CD14-positive monocyte (primary cell): ENCODE measurements at regions not wholly inside any gene's neighbourhood (a gene's known extent, or its start where the extent isn't known, plus 50 kb on each side); places are given as distances from the start of the nearest gene placed in this dataset.

Source experiments
- DNase-seq, 3 donors: peaks; one replicate each; pipeline ENCODE4 v3.0.0-alpha.2; 2011 to 2022
- H2AFZ ChIP-seq: 2 replicates; pipeline ENCODE4 v1.6.0; 2012; ENCODE audit warnings: mild to moderate bottlenecking, low read depth, low read length, inconsistent platforms; ENCODE audit not compliant: insufficient read depth, poor library complexity, severe bottlenecking
- H3K27ac ChIP-seq, 2 donors: 1 replicate in 1 of 2; 2 replicates in 1 of 2; pipeline ENCODE4 v1.5.1; 2012 to 2013; ENCODE audit warnings: low read length in 2 of 2, control low read depth in 1 of 2, inconsistent platforms in 1 of 2, low read depth in 1 of 2, mild to moderate bottlenecking in 1 of 2
- H3K27me3 ChIP-seq, 2 donors: one replicate each; pipeline versions ENCODE4 v1.6.0 to v1.6.1; 2011 to 2013; ENCODE audit warnings: low read length in 2 of 2; ENCODE audit not compliant: control insufficient read depth in 2 of 2, insufficient read depth in 2 of 2
- H3K36me3 ChIP-seq, 2 donors: replicated peaks in 1 of 2; 1 replicate in 1 of 2; 2 replicates in 1 of 2; pipeline versions ENCODE4 v1.5.1 to v1.6.1; 2012 to 2013; ENCODE audit warnings: low read length in 2 of 2, control low read depth in 1 of 2, inconsistent platforms in 1 of 2, mild to moderate bottlenecking in 1 of 2; ENCODE audit not compliant: insufficient read depth in 2 of 2, control insufficient read depth in 1 of 2
- H3K4me1 ChIP-seq, 2 donors: 1 replicate in 1 of 2; 2 replicates in 1 of 2; pipeline versions ENCODE4 v1.5.1 to v1.6.1; 2012 to 2013; ENCODE audit warnings: low read length in 2 of 2, control low read depth in 1 of 2, inconsistent platforms in 1 of 2, mild to moderate bottlenecking in 1 of 2, moderate library complexity in 1 of 2; ENCODE audit not compliant: insufficient read depth in 2 of 2, control insufficient read depth in 1 of 2
- H3K4me2 ChIP-seq: replicated peaks from 2 replicates; pipeline ENCODE3; 2012; ENCODE audit warnings: low read length, moderate library complexity, mild to moderate bottlenecking; ENCODE audit not compliant: poor library complexity, severe bottlenecking; ENCODE audit errors: extremely low read depth
- H3K4me3 ChIP-seq, 3 experiments: fragments of 200-600 bp in 1 of 3; sonication (generic) in 1 of 3; replicated peaks in 1 of 3; 1 replicate in 2 of 3; 2 replicates in 1 of 3; pipeline ENCODE4 v1.5.1; 2011 to 2013; ENCODE audit warnings: low read length in 3 of 3, mild to moderate bottlenecking in 3 of 3, control low read depth in 2 of 3, low read depth in 2 of 3, inconsistent platforms in 1 of 3, moderate library complexity in 1 of 3
- H3K79me2 ChIP-seq: 2 replicates; pipeline ENCODE4 v1.6.0; 2012; ENCODE audit warnings: mild to moderate bottlenecking, control low read depth, inconsistent platforms, low read length, moderate library complexity; ENCODE audit not compliant: insufficient read depth
- H3K9ac ChIP-seq: 2 replicates; pipeline ENCODE4 v1.6.0; 2017; ENCODE audit warnings: low read length, mild to moderate bottlenecking; ENCODE audit not compliant: insufficient read depth, poor library complexity, severe bottlenecking
- H3K9me3 ChIP-seq, 2 donors: replicated peaks in 1 of 2; 1 replicate in 1 of 2; 2 replicates in 1 of 2; pipeline versions ENCODE4 v1.5.1 to v1.6.1; 2012 to 2013; ENCODE audit warnings: low read length in 2 of 2, control low read depth in 1 of 2; ENCODE audit not compliant: control insufficient read depth in 1 of 2, insufficient read depth in 1 of 2
- H4K20me1 ChIP-seq: 2 replicates; pipeline ENCODE4 v1.6.0; 2012; ENCODE audit warnings: mild to moderate bottlenecking, low read length, control low read depth, moderate library complexity; ENCODE audit not compliant: insufficient read depth
- H3K27ac Mint-ChIP-seq, 7 donors: one replicate each; pipeline ENCODE4 v1.8.0; 2020; ENCODE audit warnings: mild to moderate bottlenecking in 7 of 7, mixed read lengths in 7 of 7, moderate library complexity in 6 of 7, inconsistent platforms in 2 of 7
- H3K27me3 Mint-ChIP-seq, 3 donors: one replicate each; pipeline ENCODE4 v1.8.0; 2021 to 2022; ENCODE audit warnings: low read depth in 3 of 3, mild to moderate bottlenecking in 3 of 3, mixed read lengths in 3 of 3, moderate library complexity in 3 of 3, inconsistent platforms in 1 of 3
- H3K36me3 Mint-ChIP-seq, 2 donors: one replicate each; pipeline ENCODE4 v1.8.0; 2020; ENCODE audit warnings: mixed read lengths in 2 of 2, inconsistent platforms in 1 of 2, mild to moderate bottlenecking in 1 of 2
- H3K4me1 Mint-ChIP-seq: one replicate; pipeline ENCODE4 v1.8.0; 2020; ENCODE audit warnings: mild to moderate bottlenecking, mixed read lengths
- H3K4me3 Mint-ChIP-seq, 2 donors: one replicate each; pipeline ENCODE4 v1.8.0; 2020; ENCODE audit warnings: mild to moderate bottlenecking in 2 of 2, mixed read lengths in 2 of 2, moderate library complexity in 1 of 2
- H3K9me3 Mint-ChIP-seq, 7 donors: one replicate each; pipeline ENCODE4 v1.8.0; 2020 to 2022; ENCODE audit warnings: mixed read lengths in 7 of 7, mild to moderate bottlenecking in 6 of 7, moderate library complexity in 6 of 7, inconsistent platforms in 2 of 7
- CTCF ChIP-seq: fragments of 200-600 bp; IDR thresholded peaks from one replicate; pipeline ENCODE4 v1.8.0; 2022; ENCODE audit warnings: antibody characterized with exemption, mild to moderate bottlenecking
- WGBS: methylation state at CpG from one replicate; pipeline ENCODE4 v1.1.5; 2013; ENCODE audit warnings: missing lambda C conversion rate; ENCODE audit not compliant: insufficient coverage; 5-methylcytosine and 5-hydroxymethylcytosine counted together
- intact Hi-C, 2 donors: fragments of 100-400 bp; cut with micrococcal nuclease; formaldehyde crosslinking; loops; one replicate each; pipeline versions ENCODE4 v1.15.0 to v1.15.1; 2023

DNA sequence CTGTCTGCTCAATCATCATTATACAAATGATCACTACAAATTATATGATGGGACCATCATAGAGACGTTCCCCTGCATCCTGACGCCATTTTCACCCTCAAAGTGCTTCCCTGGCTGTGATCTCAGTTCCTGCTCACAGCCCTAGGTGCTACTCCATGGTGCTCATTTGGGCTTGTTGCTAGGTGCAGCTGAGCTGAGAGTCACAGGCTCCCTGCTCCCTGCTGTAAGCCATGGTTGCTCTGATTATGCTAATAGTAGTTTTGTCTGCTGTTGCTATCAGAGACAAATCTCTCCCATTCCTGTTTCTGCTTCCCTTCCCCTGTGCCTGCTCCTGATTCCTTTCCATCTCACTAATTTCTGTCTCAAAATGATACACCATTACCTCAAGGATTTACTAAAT is 474.3 kb downstream of the METTL15 start:
- H3K27me3 Mint-ChIP-seq: no peaks in the 10 kb centered on the region

DNA sequence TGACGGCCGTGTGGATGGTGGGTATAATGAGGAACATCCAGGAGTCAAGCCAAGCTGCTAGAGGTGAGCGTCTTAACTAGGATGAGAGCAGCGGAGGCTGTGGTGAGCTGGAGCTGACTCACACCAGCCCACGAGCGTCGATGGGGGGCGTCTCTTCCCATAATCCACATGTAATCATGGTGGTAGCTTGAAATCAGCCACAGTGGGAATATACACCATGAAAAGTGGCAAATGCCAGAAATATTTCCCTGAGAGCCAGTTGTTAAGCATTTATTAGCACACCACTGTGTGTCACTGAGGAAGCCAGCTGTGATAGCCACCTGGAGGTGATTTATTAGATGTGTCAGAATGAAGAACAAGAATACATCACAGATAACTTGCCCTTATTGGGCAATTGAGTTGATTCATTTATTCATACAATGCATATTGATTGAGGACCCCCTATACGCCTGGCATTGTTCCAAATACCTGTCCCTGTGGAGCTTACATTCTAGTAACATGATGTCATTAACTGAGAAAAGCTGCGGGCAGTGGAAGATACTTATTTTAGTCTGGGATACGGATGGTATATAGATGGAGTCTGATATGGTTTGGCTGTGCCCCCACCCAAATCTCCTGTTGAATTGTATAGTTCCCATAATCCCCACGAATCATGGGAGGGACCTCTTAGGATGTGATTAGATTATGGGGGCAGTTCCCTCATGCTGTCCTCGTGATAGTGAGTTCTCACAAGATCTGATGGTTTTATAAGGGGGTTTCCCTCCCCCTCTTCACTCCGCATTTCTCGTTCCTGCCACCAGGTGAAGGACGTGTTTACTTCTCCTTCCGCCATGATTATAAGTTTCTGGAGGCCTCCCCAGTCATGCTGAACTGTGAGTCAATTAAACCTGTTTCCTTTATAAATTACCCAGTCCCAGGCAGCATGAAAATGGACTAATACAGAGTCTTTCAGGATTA is 473.4 kb downstream of the METTL15 start:
- no peak overlapping the region for H3K4me3 Mint-ChIP-seq

More for the DNA sequence above, 474.3 kb downstream of the METTL15 start:
- Histone ChIP-seq H3K4me1 (no peaks in the 10 kb centered on the region), H2AFZ (no peak overlapping the region), H3K79me2 (no peaks in the 10 kb centered on the region), H3K9ac (no peak overlapping the region), H3K27ac (no peak overlapping the region), H3K9me3 (no peaks in the 10 kb centered on the region), H4K20me1 (no peaks in the 10 kb centered on the region), H3K4me2 (no peak overlapping the region), H3K36me3 (no peaks in the 10 kb centered on the region), H3K27me3 (no peaks in the 10 kb centered on the region), H3K4me3 (no peak overlapping the region)
- H3K9me3 Mint-ChIP-seq: peaks cover 0 to 7% (median 0%) of the 10 kb centered on the region in 7 donors
- TF ChIP-seq CTCF: no peak
- H3K27ac Mint-ChIP-seq: no peak overlapping the region
- no peaks in the 10 kb centered on the region for H3K4me1 Mint-ChIP-seq
- DNase-seq: no peak
- 73% methylated on average over 2 of the region's 2 CpGs for WGBS
- no peaks in the 10 kb centered on the region for H3K36me3 Mint-ChIP-seq
- no peak overlapping the region for H3K4me3 Mint-ChIP-seq
- intact Hi-C loops: no loop called here

More for the DNA sequence above, 473.4 kb downstream of the METTL15 start:
- Histone ChIP-seq H3K27ac (no peak overlapping the region), H3K4me2 (no peak overlapping the region), H3K27me3 (no peaks in the 10 kb centered on the region), H3K9me3 (no peaks in the 10 kb centered on the region), H3K79me2 (no peaks in the 10 kb centered on the region), H3K4me3 (no peak overlapping the region), H3K36me3 (no peaks in the 10 kb centered on the region), H2AFZ (no peak overlapping the region), H3K9ac (no peak overlapping the region), H4K20me1 (no peaks in the 10 kb centered on the region), H3K4me1 (no peaks in the 10 kb centered on the region)
- no peak for TF ChIP-seq CTCF
- H3K4me1 Mint-ChIP-seq: no peaks in the 10 kb centered on the region
- WGBS: 79% methylated on average over 3 of the region's 17 CpGs
- peaks cover 0 to 7% (median 0%) of the 10 kb centered on the region in 7 donors for H3K9me3 Mint-ChIP-seq
- H3K27me3 Mint-ChIP-seq: no peaks in the 10 kb centered on the region
- H3K36me3 Mint-ChIP-seq: no peaks in the 10 kb centered on the region
- intact Hi-C loops: no loop called here
- no peak for DNase-seq
- H3K27ac Mint-ChIP-seq: no peak overlapping the region
